ENCODE measurements at regions not wholly inside any gene's neighbourhood (a gene's known extent, or its start where the extent isn't known, plus 50 kb on each side); places are given as distances from the start of the nearest gene placed in this dataset.

GRCh38 chr15:77557564-77557963 lies 75.1 kb downstream of the LINGO1 start:
- no peak for DNase-seq

- no peak for DNase-seq
Observed at GRCh38 chr15:77557144-77557543, 75.6 kb downstream of the LINGO1 start.

GRCh38 chr15:77556622-77557021 lies 76.1 kb downstream of the LINGO1 start:
- no peak for DNase-seq

- no peak for DNase-seq
Observed at GRCh38 chr15:77555232-77555631, 77.5 kb downstream of the LINGO1 start.

GRCh38 chr15:77554306-77555080 lies 78.2 kb downstream of the LINGO1 start:
- no peak for DNase-seq

- no peak for DNase-seq
Observed at GRCh38 chr15:77553695-77554094, 79.0 kb downstream of the LINGO1 start.

- no peak for DNase-seq
Observed at GRCh38 chr15:77553257-77553656, 79.5 kb downstream of the LINGO1 start.

GRCh38 chr15:77552066-77552465 lies 80.6 kb downstream of the LINGO1 start:
- no peak for DNase-seq

GRCh38 chr15:77550301-77551251 lies 82.1 kb downstream of the LINGO1 start:
- DNase-seq, result no peak

GRCh38 chr15:77549576-77550288 lies 83.0 kb downstream of the LINGO1 start:
- DNase-seq, result no peak

GRCh38 chr15:77548589-77549557 lies 83.8 kb downstream of the LINGO1 start:
- no peak for DNase-seq

- DNase-seq, result no peak
Observed at GRCh38 chr15:77547801-77548588, 84.7 kb downstream of the LINGO1 start.

- no peak for DNase-seq
Observed at GRCh38 chr15:77546870-77547269, 85.8 kb downstream of the LINGO1 start.

- no peak for DNase-seq
Observed at GRCh38 chr15:77546050-77546501, 86.6 kb downstream of the LINGO1 start.

- DNase-seq, result no peak
Observed at GRCh38 chr15:77545058-77545457, 87.7 kb downstream of the LINGO1 start.

- no peak for DNase-seq
Observed at GRCh38 chr15:77544162-77544561, 88.5 kb downstream of the LINGO1 start.

GRCh38 chr15:77543159-77543882 lies 89.4 kb downstream of the LINGO1 start:
- peak; percentile 82 for DNase-seq

- no peak for DNase-seq
Observed at GRCh38 chr15:77542491-77543001, 90.2 kb downstream of the LINGO1 start.

- DNase-seq, result no peak
Observed at GRCh38 chr15:77541421-77542181, 91.1 kb downstream of the LINGO1 start.

Data from COR-L47 (cell line).